ENCODE measurements at regions not wholly inside any gene's neighbourhood (a gene's known extent, or its start where the extent isn't known, plus 50 kb on each side); places are given as distances from the start of the nearest gene placed in this dataset.

DNA sequence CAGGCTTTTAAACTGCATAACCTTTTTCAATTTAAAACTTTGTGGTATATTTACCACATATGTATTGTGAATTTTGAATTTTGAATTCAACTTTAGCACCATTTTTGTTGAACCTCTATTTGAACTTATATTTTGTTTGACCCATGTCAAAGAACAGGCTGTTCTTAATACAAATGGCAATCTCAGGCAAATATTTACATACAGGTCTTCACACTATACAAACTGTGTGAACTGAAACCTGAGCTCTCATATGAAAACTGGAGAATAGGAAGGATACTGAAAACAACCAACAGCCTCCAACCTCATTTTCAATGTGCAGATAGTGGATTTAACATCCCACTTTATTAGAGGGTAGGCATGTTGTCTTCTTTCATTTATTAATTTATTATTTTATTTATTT lies 491.8 kb downstream of the KCNJ3 start:
- no peaks in the 10 kb centered on the region for H3K27me3 ChIP-seq (ENCODE audit: low read depth)
- H3K4me3 ChIP-seq, result no peak overlapping the region
- TF ChIP-seq, protein P1, sequence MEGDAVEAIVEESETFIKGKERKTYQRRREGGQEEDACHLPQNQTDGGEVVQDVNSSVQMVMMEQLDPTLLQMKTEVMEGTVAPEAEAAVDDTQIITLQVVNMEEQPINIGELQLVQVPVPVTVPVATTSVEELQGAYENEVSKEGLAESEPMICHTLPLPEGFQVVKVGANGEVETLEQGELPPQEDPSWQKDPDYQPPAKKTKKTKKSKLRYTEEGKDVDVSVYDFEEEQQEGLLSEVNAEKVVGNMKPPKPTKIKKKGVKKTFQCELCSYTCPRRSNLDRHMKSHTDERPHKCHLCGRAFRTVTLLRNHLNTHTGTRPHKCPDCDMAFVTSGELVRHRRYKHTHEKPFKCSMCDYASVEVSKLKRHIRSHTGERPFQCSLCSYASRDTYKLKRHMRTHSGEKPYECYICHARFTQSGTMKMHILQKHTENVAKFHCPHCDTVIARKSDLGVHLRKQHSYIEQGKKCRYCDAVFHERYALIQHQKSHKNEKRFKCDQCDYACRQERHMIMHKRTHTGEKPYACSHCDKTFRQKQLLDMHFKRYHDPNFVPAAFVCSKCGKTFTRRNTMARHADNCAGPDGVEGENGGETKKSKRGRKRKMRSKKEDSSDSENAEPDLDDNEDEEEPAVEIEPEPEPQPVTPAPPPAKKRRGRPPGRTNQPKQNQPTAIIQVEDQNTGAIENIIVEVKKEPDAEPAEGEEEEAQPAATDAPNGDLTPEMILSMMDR (IDR thresholded peaks at IDR 0.05; ENCODE audit: borderline replicate concordance), result no peak
- no peaks in the 10 kb centered on the region for H3K9me3 ChIP-seq (replicated peaks)
- no peaks in the 10 kb centered on the region for H3K4me1 ChIP-seq
- no peaks in the 10 kb centered on the region for H3K36me3 ChIP-seq
- H3K27ac ChIP-seq (replicated peaks), result no peak overlapping the region
- intact Hi-C loops (cut with micrococcal nuclease), result no loop called here
- DNase-seq, result no peak

DNA sequence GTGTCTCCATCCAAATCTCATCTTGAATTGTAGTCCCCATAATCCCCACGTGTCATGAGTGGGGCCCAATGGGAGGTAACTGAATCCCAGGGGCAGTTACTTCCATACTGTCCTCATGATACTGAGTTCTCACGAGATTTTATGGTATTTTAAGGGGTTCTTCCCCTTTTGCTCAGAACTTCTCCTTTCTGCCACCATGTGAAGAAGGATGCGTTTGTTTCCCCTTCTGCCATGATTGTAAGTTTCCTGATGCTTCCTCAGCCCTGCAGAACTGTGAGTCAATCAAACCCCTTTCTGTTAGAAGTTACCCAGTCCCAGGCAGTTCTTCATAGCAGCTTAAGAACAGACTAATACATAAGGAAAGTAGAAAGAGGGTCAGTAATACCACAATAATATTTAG lies 480.4 kb downstream of the KCNJ3 start:
- TF ChIP-seq, protein P1 (IDR thresholded peaks at IDR 0.05; ENCODE audit: borderline replicate concordance), result no peak
- no peak overlapping the region for H3K4me3 ChIP-seq
- no peak overlapping the region for H3K27ac ChIP-seq (replicated peaks)
- intact Hi-C loops (cut with micrococcal nuclease), result no loop called here
- no peaks in the 10 kb centered on the region for H3K4me1 ChIP-seq
- DNase-seq, result no peak
- H3K9me3 ChIP-seq (replicated peaks), result peaks cover 15% of the 10 kb centered on the region
- no peaks in the 10 kb centered on the region for H3K27me3 ChIP-seq (ENCODE audit: low read depth)
- H3K36me3 ChIP-seq, result no peaks in the 10 kb centered on the region

DNA sequence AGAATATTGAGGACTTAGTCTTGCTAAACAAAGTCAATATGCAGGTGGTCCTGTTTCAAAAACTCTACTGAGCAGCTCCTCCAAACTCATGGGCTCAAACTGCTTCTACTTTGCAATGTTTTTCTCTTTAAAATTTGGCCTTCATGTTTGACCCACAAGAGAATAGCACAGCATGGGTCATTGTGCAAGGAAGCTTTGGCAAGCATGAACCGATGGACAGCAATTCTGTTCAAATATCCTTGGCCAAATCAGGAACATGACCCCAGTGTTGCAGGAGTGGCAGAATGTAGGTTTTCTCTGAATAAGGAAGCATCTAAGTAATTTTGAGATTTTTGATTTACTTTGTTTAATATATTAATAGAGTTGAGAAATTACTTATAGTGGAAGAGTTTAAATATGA lies 477.9 kb downstream of the KCNJ3 start:
- no peaks in the 10 kb centered on the region for H3K27me3 ChIP-seq (ENCODE audit: low read depth)
- TF ChIP-seq, protein P1 (IDR thresholded peaks at IDR 0.05; ENCODE audit: borderline replicate concordance), result no peak
- intact Hi-C loops (cut with micrococcal nuclease), result no loop called here
- no peak overlapping the region for H3K27ac ChIP-seq (replicated peaks)
- no peak overlapping the region for H3K4me3 ChIP-seq
- no peak for DNase-seq
- peaks cover 15% of the 10 kb centered on the region for H3K9me3 ChIP-seq (replicated peaks)
- H3K36me3 ChIP-seq, result no peaks in the 10 kb centered on the region
- H3K4me1 ChIP-seq, result no peaks in the 10 kb centered on the region

DNA sequence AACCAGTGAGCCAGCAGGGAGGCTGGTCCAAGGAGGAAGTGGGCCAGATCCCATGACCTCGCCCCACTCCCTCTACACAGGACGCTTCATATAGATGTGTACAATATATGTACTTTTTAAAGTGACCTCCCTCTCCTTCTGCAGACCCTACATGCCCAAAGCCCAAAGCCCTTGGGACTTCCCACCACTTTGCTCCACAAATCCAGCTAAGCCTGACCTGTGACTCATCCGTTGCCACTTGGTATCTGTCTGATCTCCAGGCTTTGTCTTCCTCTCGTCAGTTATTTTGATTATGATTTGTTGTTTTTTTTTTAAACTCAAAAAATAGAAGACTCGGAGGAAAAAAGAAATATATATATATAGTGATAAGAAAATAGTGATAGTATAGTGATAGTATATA lies 470.8 kb downstream of the KCNJ3 start:
- TF ChIP-seq, protein P1 (IDR thresholded peaks at IDR 0.05; ENCODE audit: borderline replicate concordance), result no peak
- Histone ChIP-seq H3K27ac (replicated peaks) (no peak overlapping the region), H3K9me3 (replicated peaks) (peaks cover 4% of the 10 kb centered on the region), H3K27me3 (ENCODE audit: low read depth) (no peaks in the 10 kb centered on the region), H3K4me3 (no peak overlapping the region), H3K4me1 (no peaks in the 10 kb centered on the region), H3K36me3 (no peaks in the 10 kb centered on the region)
- intact Hi-C loops (cut with micrococcal nuclease), result no loop called here
- DNase-seq, result no peak

DNA sequence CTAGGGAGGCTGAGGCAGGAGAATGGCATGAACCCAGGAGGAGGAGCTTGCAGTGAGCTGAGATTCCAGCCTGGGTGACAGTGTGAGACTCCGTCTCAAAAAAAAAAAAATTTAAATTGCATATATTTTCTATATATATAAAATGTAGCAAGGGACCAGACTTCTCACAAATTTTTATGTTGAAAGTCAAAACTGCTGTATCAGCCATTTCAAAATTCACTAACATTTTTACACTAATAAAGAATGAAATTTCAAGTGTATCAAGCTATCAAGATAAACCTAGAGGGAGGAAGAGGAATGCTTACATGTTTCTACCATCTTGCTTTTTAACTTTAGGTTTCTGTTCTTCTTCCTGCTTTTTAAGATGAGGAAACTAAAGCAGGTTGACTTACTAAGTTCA lies 464.0 kb downstream of the KCNJ3 start:
- DNase-seq, result no peak
- H3K9me3 ChIP-seq (replicated peaks), result peaks cover 4% of the 10 kb centered on the region
- H3K36me3 ChIP-seq, result no peaks in the 10 kb centered on the region
- H3K4me1 ChIP-seq, result no peaks in the 10 kb centered on the region
- TF ChIP-seq, protein P1 (IDR thresholded peaks at IDR 0.05; ENCODE audit: borderline replicate concordance), result no peak
- no peaks in the 10 kb centered on the region for H3K27me3 ChIP-seq (ENCODE audit: low read depth)
- no peak overlapping the region for H3K27ac ChIP-seq (replicated peaks)
- H3K4me3 ChIP-seq, result no peak overlapping the region
- intact Hi-C loops (cut with micrococcal nuclease), result no loop called here

DNA sequence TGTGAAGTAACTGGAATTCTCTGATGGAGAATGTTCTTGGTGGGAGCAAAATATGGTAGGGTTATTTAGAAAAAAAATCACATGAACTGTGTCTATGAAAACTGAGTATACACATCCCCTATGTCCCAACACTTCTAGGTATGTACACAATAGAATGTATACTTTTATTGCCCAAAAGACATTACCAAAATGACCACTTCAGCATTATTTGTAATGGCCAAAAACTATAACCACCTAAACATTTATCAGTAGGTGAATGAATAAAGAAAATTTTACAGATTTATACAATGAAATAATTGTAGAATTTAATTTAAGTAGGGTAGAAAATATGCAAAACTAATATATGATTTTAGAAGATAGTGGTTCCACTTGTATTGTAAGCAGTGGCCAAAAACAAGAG lies 462.8 kb downstream of the KCNJ3 start:
- no peaks in the 10 kb centered on the region for H3K27me3 ChIP-seq (ENCODE audit: low read depth)
- no peaks in the 10 kb centered on the region for H3K4me1 ChIP-seq
- H3K27ac ChIP-seq (replicated peaks), result no peak overlapping the region
- intact Hi-C loops (cut with micrococcal nuclease), result no loop called here
- no peak overlapping the region for H3K4me3 ChIP-seq
- no peaks in the 10 kb centered on the region for H3K36me3 ChIP-seq
- no peak for DNase-seq
- TF ChIP-seq, protein P1 (IDR thresholded peaks at IDR 0.05; ENCODE audit: borderline replicate concordance), result no peak
- peaks cover 4% of the 10 kb centered on the region for H3K9me3 ChIP-seq (replicated peaks)

All from left ventricle myocardium inferior (tissue), 1 donor.